Neural progenitor cell (in vitro differentiated cells): ENCODE measurements at regions not wholly inside any gene's neighbourhood (a gene's known extent, or its start where the extent isn't known, plus 50 kb on each side); places are given as distances from the start of the nearest gene placed in this dataset.

Experiments used
- DNase-seq: peaks from one replicate; pipeline ENCODE4 v3.0.0-alpha.2; 2016; ENCODE audit warnings: low spot score
- H2AFZ ChIP-seq: fragments of 200-600 bp; sonication (generic); replicated peaks from 2 replicates; pipeline ENCODE4 v1.6.1; 2016; ENCODE audit warnings: antibody characterized with exemption
- H3F3A ChIP-seq: fragments of 200-600 bp; sonication (generic); 2 replicates; pipeline ENCODE4 v1.6.1; 2016; ENCODE audit warnings: antibody characterized with exemption, low read depth
- H3K27ac ChIP-seq: fragments of 200-600 bp; sonication (generic); 2 replicates; pipeline ENCODE4 v1.5.1; 2016; ENCODE audit warnings: mild to moderate bottlenecking
- H3K27me3 ChIP-seq: fragments of 200-600 bp; sonication (generic); 2 replicates; pipeline ENCODE4 v1.6.1; 2016; ENCODE audit warnings: mild to moderate bottlenecking, moderate library complexity
- H3K36me3 ChIP-seq: fragments of 200-600 bp; sonication (generic); 2 replicates; pipeline ENCODE4 v1.5.1; 2016
- H3K4me1 ChIP-seq: fragments of 200-600 bp; sonication (generic); 2 replicates; pipeline ENCODE4 v1.6.1; 2016; ENCODE audit warnings: mixed run types
- H3K4me2 ChIP-seq: fragments of 200-600 bp; sonication (generic); 2 replicates; pipeline ENCODE4 v1.6.1; 2016
- H3K4me3 ChIP-seq: fragments of 200-600 bp; sonication (generic); 2 replicates; pipeline ENCODE4 v1.5.1; 2016
- H3K79me2 ChIP-seq: fragments of 200-600 bp; sonication (generic); 2 replicates; pipeline ENCODE4 v1.6.1; 2016; ENCODE audit warnings: low read depth
- H3K9ac ChIP-seq: fragments of 200-600 bp; sonication (generic); 2 replicates; pipeline ENCODE4 v1.6.1; 2016
- H3K9me3 ChIP-seq: fragments of 200-600 bp; sonication (generic); 2 replicates; pipeline ENCODE4 v1.5.1; 2016; ENCODE audit warnings: low read depth
- H4K20me1 ChIP-seq: fragments of 200-600 bp; sonication (generic); 2 replicates; pipeline ENCODE4 v1.6.1; 2016; ENCODE audit warnings: low read depth
- H3K27ac Mint-ChIP-seq: 3 replicates; pipeline ENCODE4 v1.8.0; 2021; ENCODE audit warnings: mixed read lengths
- H3K27me3 Mint-ChIP-seq: 2 replicates; pipeline ENCODE4 v1.8.0; 2022; ENCODE audit warnings: low read depth, mild to moderate bottlenecking, inconsistent platforms, moderate library complexity, mixed read lengths; ENCODE audit not compliant: insufficient read depth
- H3K36me3 Mint-ChIP-seq: 3 replicates; pipeline ENCODE4 v1.8.0; 2021; ENCODE audit warnings: mixed read lengths
- H3K4me1 Mint-ChIP-seq: 3 replicates; pipeline ENCODE4 v1.8.0; 2021; ENCODE audit warnings: mixed read lengths
- H3K4me3 Mint-ChIP-seq: 3 replicates; pipeline ENCODE4 v1.8.0; 2021; ENCODE audit warnings: mild to moderate bottlenecking, moderate library complexity, mixed read lengths
- H3K9me3 Mint-ChIP-seq: 3 replicates; pipeline ENCODE4 v1.8.0; 2020; ENCODE audit warnings: mixed read lengths
- CTCF ChIP-seq: fragments of 200-600 bp; sonication (generic); IDR thresholded peaks from 2 replicates; pipeline ENCODE4 v1.5.1; 2017; ENCODE audit warnings: antibody characterized with exemption, mild to moderate bottlenecking
- EZH2 ChIP-seq: fragments of 200-600 bp; sonication (generic); IDR thresholded peaks from 2 replicates; pipeline ENCODE4 v1.6.1; 2017; ENCODE audit warnings: antibody characterized with exemption, mild to moderate bottlenecking, moderate library complexity
- EZH2phosphoT487 ChIP-seq: fragments of 200-600 bp; sonication (generic); IDR thresholded peaks from 2 replicates; pipeline ENCODE4 v1.6.1; 2017; ENCODE audit warnings: antibody characterized with exemption

- no peak overlapping the region for H3K9ac ChIP-seq
- no peak overlapping the region for H3K4me2 ChIP-seq
- no peak overlapping the region for H2AFZ ChIP-seq
- H3F3A ChIP-seq, result no peaks in the 10 kb centered on the region
- H3K4me1 Mint-ChIP-seq, result peaks cover 11% of the 10 kb centered on the region
- no peaks in the 10 kb centered on the region for H3K4me1 ChIP-seq
- H3K9me3 Mint-ChIP-seq, result no peaks in the 10 kb centered on the region
- H3K27ac Mint-ChIP-seq, result no peak overlapping the region
- H3K9me3 ChIP-seq, result no peaks in the 10 kb centered on the region
- H3K27ac ChIP-seq, result no peak overlapping the region
- peaks cover 6% of the 10 kb centered on the region for H3K27me3 Mint-ChIP-seq
- H3K4me3 ChIP-seq, result no peak overlapping the region
- no peaks in the 10 kb centered on the region for H4K20me1 ChIP-seq
- H3K36me3 ChIP-seq, result no peaks in the 10 kb centered on the region
- DNase-seq, result no peak
- no peaks in the 10 kb centered on the region for H3K36me3 Mint-ChIP-seq
- no peaks in the 10 kb centered on the region for H3K79me2 ChIP-seq
- H3K4me3 Mint-ChIP-seq, result no peak overlapping the region
- TF ChIP-seq CTCF, result no peak
- TF ChIP-seq EZH2phosphoT487, result no peak
- no peak for TF ChIP-seq EZH2
- no peaks in the 10 kb centered on the region for H3K27me3 ChIP-seq
These were observed 550.2 kb upstream of the SALL3 start for GRCh38 chr18:78429127-78430108.

GRCh38 chr18:78430131-78430758 is 549.4 kb upstream of the SALL3 start:
- no peaks in the 10 kb centered on the region for H3K4me1 ChIP-seq
- H3K27me3 ChIP-seq, result no peaks in the 10 kb centered on the region
- Mint-ChIP-seq H3K36me3 (no peaks in the 10 kb centered on the region), H3K9me3 (no peaks in the 10 kb centered on the region), H3K27ac (no peak overlapping the region), H3K27me3 (peaks cover 6% of the 10 kb centered on the region), H3K4me1 (peaks cover 11% of the 10 kb centered on the region), H3K4me3 (no peak overlapping the region)
- no peaks in the 10 kb centered on the region for H3K79me2 ChIP-seq
- H4K20me1 ChIP-seq, result no peaks in the 10 kb centered on the region
- no peak for DNase-seq
- H3K4me3 ChIP-seq, result no peak overlapping the region
- H3K9me3 ChIP-seq, result no peaks in the 10 kb centered on the region
- no peak overlapping the region for H2AFZ ChIP-seq
- H3K36me3 ChIP-seq, result no peaks in the 10 kb centered on the region
- TF ChIP-seq EZH2 (no peak), EZH2phosphoT487 (no peak), CTCF (no peak)
- no peak overlapping the region for H3K27ac ChIP-seq
- H3F3A ChIP-seq, result no peaks in the 10 kb centered on the region
- no peak overlapping the region for H3K9ac ChIP-seq
- H3K4me2 ChIP-seq, result no peak overlapping the region

- peak; percentile 46 for DNase-seq
- Histone ChIP-seq H3K4me3 (no peak overlapping the region), H3K9ac (no peak overlapping the region), H3K27me3 (no peaks in the 10 kb centered on the region), H2AFZ (peak overlapping the region; percentile 79), H3K4me1 (no peaks in the 10 kb centered on the region), H3K9me3 (no peaks in the 10 kb centered on the region), H3K36me3 (no peaks in the 10 kb centered on the region), H3F3A (no peaks in the 10 kb centered on the region), H4K20me1 (no peaks in the 10 kb centered on the region), H3K79me2 (no peaks in the 10 kb centered on the region), H3K27ac (no peak overlapping the region), H3K4me2 (no peak overlapping the region)
- no peaks in the 10 kb centered on the region for H3K36me3 Mint-ChIP-seq
- peaks cover 6% of the 10 kb centered on the region for H3K27me3 Mint-ChIP-seq
- TF ChIP-seq EZH2, result no peak
- peak; percentile 45 for TF ChIP-seq CTCF
- no peak for TF ChIP-seq EZH2phosphoT487
- no peak overlapping the region for H3K4me3 Mint-ChIP-seq
- H3K27ac Mint-ChIP-seq, result no peak overlapping the region
- peaks cover 13% of the 10 kb centered on the region for H3K4me1 Mint-ChIP-seq
- peaks cover 2% of the 10 kb centered on the region for H3K9me3 Mint-ChIP-seq
These were observed 548.0 kb upstream of the SALL3 start for GRCh38 chr18:78431606-78432005.
